SH-SY5Y (cell line): ENCODE measurements at regions not wholly inside any gene's neighbourhood (a gene's known extent, or its start where the extent isn't known, plus 50 kb on each side); places are given as distances from the start of the nearest gene placed in this dataset.

ENCODE experiments used
- GATA2 ChIP-seq: IDR thresholded peaks from 2 replicates; pipeline ENCODE4 v1.6.1; 2011; ENCODE audit warnings: mild to moderate bottlenecking, low read depth, low read length
- GATA3 ChIP-seq: IDR thresholded peaks from 2 replicates; pipeline ENCODE4 v1.6.1; 2011; ENCODE audit warnings: low read depth, mild to moderate bottlenecking, low read length, moderate library complexity

- no peak for TF ChIP-seq GATA2
- no peak for TF ChIP-seq GATA3
Measured at GRCh38 chr3:72060447-72061034, 275.6 kb upstream of the PROK2 start.
